Neuronal stem cell (in vitro differentiated cells): ENCODE measurements at regions not wholly inside any gene's neighbourhood (a gene's known extent, or its start where the extent isn't known, plus 50 kb on each side); places are given as distances from the start of the nearest gene placed in this dataset.

Source experiments
- DNase-seq: peaks from one replicate; pipeline ENCODE4 v3.0.0-alpha.2; 2013; ENCODE audit warnings: low spot score
- H2AFZ ChIP-seq: one replicate; pipeline ENCODE4 v1.6.1; 2013; ENCODE audit warnings: mild to moderate bottlenecking, low read length, inconsistent platforms
- H2AK5ac ChIP-seq: 2 replicates; pipeline ENCODE4 v1.6.1; 2013; ENCODE audit warnings: low read depth, mild to moderate bottlenecking, inconsistent platforms, low read length, moderate library complexity, mixed read lengths
- H2BK120ac ChIP-seq: 2 replicates; pipeline ENCODE4 v1.6.1; 2013; ENCODE audit warnings: low read depth, mild to moderate bottlenecking, inconsistent platforms, low read length, moderate library complexity, mixed read lengths
- H2BK12ac ChIP-seq: one replicate; pipeline ENCODE4 v1.6.1; 2013; ENCODE audit warnings: low read length, inconsistent platforms
- H2BK15ac ChIP-seq: 2 replicates; pipeline ENCODE4 v1.6.1; 2013; ENCODE audit warnings: mild to moderate bottlenecking, low read length, inconsistent platforms, mixed read lengths
- H2BK5ac ChIP-seq: one replicate; pipeline ENCODE4 v1.6.1; 2013; ENCODE audit warnings: inconsistent platforms, mild to moderate bottlenecking, low read length, moderate library complexity
- H3K14ac ChIP-seq: one replicate; pipeline ENCODE4 v1.6.1; 2013; ENCODE audit warnings: low read length, inconsistent platforms
- H3K18ac ChIP-seq: 2 replicates; pipeline ENCODE4 v1.6.1; 2013; ENCODE audit warnings: low read length, inconsistent platforms
- H3K23ac ChIP-seq: 2 replicates; pipeline ENCODE4 v1.6.1; 2013; ENCODE audit warnings: low read depth, mild to moderate bottlenecking, mixed read lengths, low read length, inconsistent platforms; ENCODE audit not compliant: poor library complexity
- H3K27ac ChIP-seq: replicated peaks from 3 replicates; pipeline ENCODE4 v1.5.1; 2013; ENCODE audit warnings: low read length, inconsistent platforms
- H3K27me3 ChIP-seq, 3 experiments: 2 replicates each; pipeline ENCODE4 v1.6.1; 2013; ENCODE audit warnings: low read length in 3 of 3, mild to moderate bottlenecking in 2 of 3, inconsistent platforms in 1 of 3, low read depth in 1 of 3, mixed read lengths in 1 of 3, moderate library complexity in 1 of 3; ENCODE audit not compliant: control insufficient read depth in 3 of 3, insufficient read depth in 3 of 3
- H3K36me3 ChIP-seq, 2 donors: replicated peaks in 1 of 2; 2 replicates each; pipeline ENCODE4 v1.6.1; 2013; ENCODE audit warnings: low read length in 2 of 2; ENCODE audit not compliant: control insufficient read depth in 2 of 2, insufficient read depth in 2 of 2
- H3K4ac ChIP-seq: 2 replicates; pipeline ENCODE4 v1.6.1; 2013; ENCODE audit warnings: inconsistent platforms, mild to moderate bottlenecking, low read length, moderate library complexity
- H3K4me1 ChIP-seq, 2 donors: 1 replicate in 1 of 2; 2 replicates in 1 of 2; pipeline ENCODE4 v1.6.1; 2013; ENCODE audit warnings: low read length in 2 of 2, low read depth in 1 of 2; ENCODE audit not compliant: control insufficient read depth in 2 of 2, insufficient read depth in 1 of 2
- H3K4me2 ChIP-seq: one replicate; pipeline ENCODE4 v1.6.1; 2013; ENCODE audit warnings: mild to moderate bottlenecking, low read length, inconsistent platforms; ENCODE audit not compliant: insufficient read depth, poor library complexity, severe bottlenecking
- H3K4me3 ChIP-seq, 2 donors: 2 replicates each; pipeline ENCODE4 v1.5.1; 2013; ENCODE audit warnings: low read length in 2 of 2, mild to moderate bottlenecking in 2 of 2, inconsistent platforms in 1 of 2, moderate library complexity in 1 of 2
- H3K79me1 ChIP-seq: one replicate; pipeline ENCODE4 v1.6.1; 2013; ENCODE audit warnings: low read depth, mild to moderate bottlenecking, inconsistent platforms, low read length, moderate library complexity
- H3K9ac ChIP-seq: one replicate; pipeline ENCODE4 v1.6.1; 2013; ENCODE audit warnings: mild to moderate bottlenecking, low read depth, low read length, inconsistent platforms; ENCODE audit not compliant: poor library complexity
- H3K9me3 ChIP-seq, 2 donors: replicated peaks in 1 of 2; 2 replicates each; pipeline versions ENCODE3 to v1.6.1; 2013; ENCODE audit warnings: low read length in 2 of 2, mild to moderate bottlenecking in 2 of 2, inconsistent platforms in 1 of 2, low read depth in 1 of 2, mixed read lengths in 1 of 2, moderate library complexity in 1 of 2; ENCODE audit not compliant: control insufficient read depth in 2 of 2, insufficient read depth in 1 of 2
- H4K8ac ChIP-seq: one replicate; pipeline ENCODE4 v1.6.1; 2013; ENCODE audit warnings: low read depth, mild to moderate bottlenecking, inconsistent platforms, low read length, moderate library complexity
- H4K91ac ChIP-seq: one replicate; pipeline ENCODE4 v1.6.1; 2013; ENCODE audit warnings: low read length, low read depth, mild to moderate bottlenecking, inconsistent platforms; ENCODE audit not compliant: poor library complexity
- WGBS, 2 donors: extraction: QIAGEN DNeasy Blood & Tissue Kit; methylation state at CpG; one replicate each; pipeline ENCODE4 v1.1.7; 2013; ENCODE audit warnings: missing lambda C conversion rate in 2 of 2, mixed read lengths in 1 of 2; ENCODE audit not compliant: insufficient read length in 2 of 2, insufficient replicate concordance in 1 of 2; ENCODE audit errors: extremely low coverage in 2 of 2; 5-methylcytosine and 5-hydroxymethylcytosine counted together

DNA sequence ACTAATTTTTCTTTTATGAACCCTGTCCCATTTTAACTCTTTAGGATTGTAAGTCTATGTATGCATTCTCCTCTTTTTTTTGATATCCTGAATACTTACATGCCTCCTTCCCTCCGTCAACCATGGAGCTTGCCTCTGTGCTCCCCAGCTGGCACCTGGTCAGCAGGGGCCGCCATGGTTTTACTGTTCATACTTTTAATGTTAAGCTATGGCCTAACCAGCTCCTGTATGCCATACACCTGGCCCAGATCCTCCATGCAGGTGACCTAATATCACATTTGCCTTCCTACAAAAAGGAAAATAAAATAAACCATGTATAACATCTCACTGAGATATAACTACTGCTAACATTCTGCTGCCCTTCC lies 283.1 kb upstream of the TRIB2 start:
- no peak overlapping the region for H2BK12ac ChIP-seq
- H2AK5ac ChIP-seq = no peak overlapping the region
- no peak overlapping the region for H3K18ac ChIP-seq
- H3K14ac ChIP-seq = no peak overlapping the region
- no peaks in the 10 kb centered on the region for H3K9me3 ChIP-seq
- H2AFZ ChIP-seq = no peak overlapping the region
- no peak overlapping the region for H3K27ac ChIP-seq
- DNase-seq = no peak
- no peak overlapping the region for H3K4ac ChIP-seq
- no peak overlapping the region for H3K4me2 ChIP-seq
- peaks cover 4 to 10% of the 10 kb centered on the region in 2 donors for H3K4me1 ChIP-seq
- no peak overlapping the region for H2BK120ac ChIP-seq
- no peaks in the 10 kb centered on the region for H3K27me3 ChIP-seq
- H3K23ac ChIP-seq = no peak overlapping the region
- H4K91ac ChIP-seq = no peak overlapping the region
- H2BK5ac ChIP-seq = no peak overlapping the region
- no CpG with 5 or more reads among the region's 2 CpGs for WGBS, 2 donors
- no peaks in the 10 kb centered on the region for H3K36me3 ChIP-seq
- no peak overlapping the region for H2BK15ac ChIP-seq
- H3K9ac ChIP-seq = no peak overlapping the region
- H4K8ac ChIP-seq = no peak overlapping the region
- H3K79me1 ChIP-seq = no peaks in the 10 kb centered on the region
- no peak overlapping the region for H3K4me3 ChIP-seq

GRCh38 chr2:12434630-12435098 lies 282.1 kb upstream of the TRIB2 start:
- no peak overlapping the region for H3K4ac ChIP-seq
- H3K9me3 ChIP-seq = no peaks in the 10 kb centered on the region
- peaks cover 2 to 4% of the 10 kb centered on the region in 2 donors for H3K4me1 ChIP-seq
- H2BK5ac ChIP-seq = no peak overlapping the region
- H3K23ac ChIP-seq = no peak overlapping the region
- no peaks in the 10 kb centered on the region for H3K27me3 ChIP-seq
- H3K36me3 ChIP-seq = no peaks in the 10 kb centered on the region
- no peak overlapping the region for H3K4me2 ChIP-seq
- no peaks in the 10 kb centered on the region for H3K79me1 ChIP-seq
- H2BK12ac ChIP-seq = no peak overlapping the region
- no peak overlapping the region for H2AK5ac ChIP-seq
- H4K91ac ChIP-seq = no peak overlapping the region
- no peak for DNase-seq
- no peak overlapping the region for H2BK15ac ChIP-seq
- H3K4me3 ChIP-seq = no peak overlapping the region
- H3K27ac ChIP-seq = no peak overlapping the region
- no peak overlapping the region for H2AFZ ChIP-seq
- H4K8ac ChIP-seq = no peak overlapping the region
- H3K18ac ChIP-seq = no peak overlapping the region
- WGBS, 2 donors = no CpG with 5 or more reads among the region's 9 CpGs
- no peak overlapping the region for H3K9ac ChIP-seq
- no peak overlapping the region for H2BK120ac ChIP-seq
- no peak overlapping the region for H3K14ac ChIP-seq

DNA sequence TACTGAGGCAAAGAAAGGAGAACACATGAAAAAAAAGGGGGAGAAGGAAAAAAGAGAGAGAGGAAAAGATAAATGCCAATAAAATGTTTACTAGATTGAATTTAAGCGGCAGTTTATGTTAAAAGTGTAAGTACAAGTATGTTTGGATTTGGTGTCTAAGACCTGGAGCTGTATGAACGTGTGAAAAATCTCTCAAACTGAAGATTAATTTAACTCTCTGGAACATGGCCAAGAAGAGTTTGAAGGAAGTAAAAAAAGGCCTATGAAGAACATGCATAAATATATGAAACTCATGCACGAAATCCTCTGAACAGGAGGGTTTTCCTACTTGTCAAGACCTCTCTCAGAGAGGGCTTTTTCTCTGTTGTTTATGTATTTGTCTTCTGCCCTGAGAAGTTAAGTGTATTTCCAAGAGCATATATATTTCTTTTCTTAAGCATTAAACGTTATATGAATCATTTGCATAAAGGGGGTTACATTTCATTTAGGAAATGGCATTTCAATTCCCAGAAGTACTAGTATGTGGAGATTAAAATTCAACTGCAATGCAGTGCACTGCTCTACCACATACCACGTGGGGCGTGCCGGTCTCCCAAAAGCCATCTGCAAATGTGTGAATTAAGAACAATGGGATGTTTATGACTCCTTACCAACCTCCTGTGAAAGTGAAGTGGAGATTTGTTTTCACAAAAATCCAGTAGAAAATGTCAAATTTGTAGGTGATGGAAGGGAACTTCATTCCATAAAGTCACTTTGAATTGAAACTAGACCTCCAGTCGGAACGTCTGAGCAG lies 281.1 kb upstream of the TRIB2 start:
- no peak overlapping the region for H3K23ac ChIP-seq
- DNase-seq = no peak

DNA sequence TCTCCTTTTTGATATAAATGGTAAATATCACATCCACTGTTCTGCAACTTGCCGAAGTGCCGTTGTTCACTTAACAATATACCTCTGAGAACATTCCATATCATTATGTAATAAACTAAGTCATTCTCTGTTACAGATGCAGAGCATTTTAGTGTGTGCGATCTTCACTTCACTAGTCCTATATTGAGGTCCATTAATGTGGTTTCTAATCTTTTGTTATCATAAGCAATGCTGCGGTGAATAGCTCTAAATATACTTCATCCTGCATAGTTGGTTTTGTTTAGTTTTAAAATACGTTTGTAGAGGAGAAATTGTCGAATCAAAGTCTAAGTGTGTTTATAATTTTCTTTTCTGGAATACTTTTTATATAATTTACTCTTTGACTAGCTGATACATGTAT lies 280.3 kb upstream of the TRIB2 start:
- no peak overlapping the region for H3K23ac ChIP-seq
- H3K36me3 ChIP-seq = no peaks in the 10 kb centered on the region
- H4K91ac ChIP-seq = no peak overlapping the region
- no peaks in the 10 kb centered on the region for H3K9me3 ChIP-seq
- no peak overlapping the region for H3K9ac ChIP-seq
- H3K18ac ChIP-seq = no peak overlapping the region
- DNase-seq = no peak
- H3K4me2 ChIP-seq = no peak overlapping the region
- no peak overlapping the region for H2BK120ac ChIP-seq
- no peak overlapping the region for H2AFZ ChIP-seq
- WGBS, 2 donors = no CpG with 5 or more reads among the region's 6 CpGs
- no peak overlapping the region for H3K14ac ChIP-seq
- no peak overlapping the region for H3K27ac ChIP-seq
- H2BK5ac ChIP-seq = no peak overlapping the region
- H3K79me1 ChIP-seq = no peaks in the 10 kb centered on the region
- H4K8ac ChIP-seq = no peak overlapping the region
- H3K4me1 ChIP-seq = peaks cover 4 to 5% of the 10 kb centered on the region in 2 donors
- no peak overlapping the region for H2BK12ac ChIP-seq
- no peaks in the 10 kb centered on the region for H3K27me3 ChIP-seq
- no peak overlapping the region for H3K4ac ChIP-seq
- no peak overlapping the region for H2BK15ac ChIP-seq
- H3K4me3 ChIP-seq = no peak overlapping the region
- no peak overlapping the region for H2AK5ac ChIP-seq

More for the DNA sequence above, 281.1 kb upstream of the TRIB2 start:
- no peak overlapping the region for H3K4me3 ChIP-seq
- H3K14ac ChIP-seq = no peak overlapping the region
- no peak overlapping the region for H3K4ac ChIP-seq
- H2BK15ac ChIP-seq = no peak overlapping the region
- no peak overlapping the region for H3K4me2 ChIP-seq
- no peak overlapping the region for H3K9ac ChIP-seq
- no peaks in the 10 kb centered on the region for H3K36me3 ChIP-seq
- H2BK120ac ChIP-seq = no peak overlapping the region
- no peak overlapping the region for H3K27ac ChIP-seq
- no peak overlapping the region for H2AFZ ChIP-seq
- no peak overlapping the region for H4K8ac ChIP-seq
- no peak overlapping the region for H2AK5ac ChIP-seq
- no peaks in the 10 kb centered on the region for H3K27me3 ChIP-seq
- no CpG with 5 or more reads among the region's 9 CpGs for WGBS, 2 donors
- H3K9me3 ChIP-seq = no peaks in the 10 kb centered on the region
- no peak overlapping the region for H4K91ac ChIP-seq
- no peak overlapping the region for H2BK5ac ChIP-seq
- no peak overlapping the region for H3K18ac ChIP-seq
- H2BK12ac ChIP-seq = no peak overlapping the region
- no peaks in the 10 kb centered on the region for H3K79me1 ChIP-seq
- H3K4me1 ChIP-seq = peaks cover 4% of the 10 kb centered on the region in 2 donors
